Testis (tissue), 2 donors: ENCODE measurements at regions not wholly inside any gene's neighbourhood (a gene's known extent, or its start where the extent isn't known, plus 50 kb on each side); places are given as distances from the start of the nearest gene placed in this dataset.

Source experiments
- DNase-seq: peaks from one replicate; pipeline ENCODE4 v3.0.0-alpha.2; 2019
- H3K27ac ChIP-seq, 2 donors: fragments of 200-600 bp; sonication (generic); one replicate each; pipeline ENCODE4 v1.5.1; 2019
- H3K27me3 ChIP-seq: fragments of 200-600 bp; sonication (generic); one replicate; pipeline ENCODE4 v1.5.1; 2019
- H3K36me3 ChIP-seq: fragments of 200-600 bp; sonication (generic); one replicate; pipeline ENCODE4 v1.5.1; 2017; ENCODE audit warnings: low read depth; ENCODE audit errors: missing control alignments
- H3K4me1 ChIP-seq: fragments of 200-600 bp; sonication (generic); one replicate; pipeline ENCODE4 v1.5.1; 2019
- H3K4me3 ChIP-seq, 2 donors: fragments of 200-600 bp; sonication (generic); one replicate each; pipeline ENCODE4 v1.5.1; 2017 to 2019
- H3K9me3 ChIP-seq: fragments of 200-600 bp; sonication (generic); one replicate; pipeline ENCODE4 v1.5.1; 2017
- POLR2A ChIP-seq: fragments of 450-650 bp; IDR thresholded peaks from one replicate; pipeline ENCODE4 v1.6.1; 2017; ENCODE audit warnings: antibody characterized with exemption, mild to moderate bottlenecking, moderate library complexity
- WGBS, 2 donors: methylation state at CpG; one replicate each; pipeline ENCODE4 v1.1.5; 2018; 5-methylcytosine and 5-hydroxymethylcytosine counted together
- intact Hi-C: fragments of 100-400 bp; cut with DNase I; formaldehyde crosslinking; loops from one replicate; pipeline ENCODE4 v1.15.1; 2023; ENCODE audit warnings: low total_unique reads
- TF ChIP-seq, protein P1 (sequence below), 3 experiments: fragments of 450-650 bp in 2 of 3; fragments of 200-600 bp in 1 of 3; sonication (generic) in 1 of 3; IDR thresholded peaks; one replicate each; pipeline ENCODE4 v1.5.1; 2016 to 2019; ENCODE audit warnings: antibody characterized with exemption in 3 of 3, mild to moderate bottlenecking in 2 of 3, moderate library complexity in 1 of 3

DNA sequence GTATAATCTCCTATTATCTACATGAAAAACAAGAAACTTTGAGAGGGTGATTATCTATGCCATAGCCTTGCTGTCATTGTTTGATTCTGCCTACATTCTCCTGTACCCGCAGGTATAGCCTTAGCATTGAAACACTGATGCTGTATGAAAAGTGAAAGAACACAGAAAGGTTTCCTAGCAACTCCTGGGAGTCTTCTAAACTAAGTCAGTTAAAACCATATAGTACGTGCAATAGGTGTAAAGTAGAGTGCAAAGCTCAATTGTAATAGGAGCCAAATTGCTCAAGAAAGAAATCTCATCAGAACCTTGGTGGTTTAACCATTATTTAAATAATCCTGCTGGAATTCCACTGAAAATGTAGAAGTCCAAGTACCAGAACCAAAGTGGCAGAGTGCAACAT is 489.7 kb downstream of the PCDH10 start:
- Histone ChIP-seq H3K27ac (no peak overlapping the region), H3K9me3 (no peaks in the 10 kb centered on the region), H3K4me1 (no peaks in the 10 kb centered on the region), H3K4me3 (no peak overlapping the region), H3K36me3 (no peaks in the 10 kb centered on the region), H3K27me3 (no peaks in the 10 kb centered on the region)
- DNase-seq, result no peak
- 79 to 91% methylated on average over 2 of the region's 2 CpGs for WGBS, 2 donors
- TF ChIP-seq, protein P1, sequence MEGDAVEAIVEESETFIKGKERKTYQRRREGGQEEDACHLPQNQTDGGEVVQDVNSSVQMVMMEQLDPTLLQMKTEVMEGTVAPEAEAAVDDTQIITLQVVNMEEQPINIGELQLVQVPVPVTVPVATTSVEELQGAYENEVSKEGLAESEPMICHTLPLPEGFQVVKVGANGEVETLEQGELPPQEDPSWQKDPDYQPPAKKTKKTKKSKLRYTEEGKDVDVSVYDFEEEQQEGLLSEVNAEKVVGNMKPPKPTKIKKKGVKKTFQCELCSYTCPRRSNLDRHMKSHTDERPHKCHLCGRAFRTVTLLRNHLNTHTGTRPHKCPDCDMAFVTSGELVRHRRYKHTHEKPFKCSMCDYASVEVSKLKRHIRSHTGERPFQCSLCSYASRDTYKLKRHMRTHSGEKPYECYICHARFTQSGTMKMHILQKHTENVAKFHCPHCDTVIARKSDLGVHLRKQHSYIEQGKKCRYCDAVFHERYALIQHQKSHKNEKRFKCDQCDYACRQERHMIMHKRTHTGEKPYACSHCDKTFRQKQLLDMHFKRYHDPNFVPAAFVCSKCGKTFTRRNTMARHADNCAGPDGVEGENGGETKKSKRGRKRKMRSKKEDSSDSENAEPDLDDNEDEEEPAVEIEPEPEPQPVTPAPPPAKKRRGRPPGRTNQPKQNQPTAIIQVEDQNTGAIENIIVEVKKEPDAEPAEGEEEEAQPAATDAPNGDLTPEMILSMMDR (IDR thresholded peaks at IDR 0.05), result no peak
- no peak for TF ChIP-seq POLR2A
- intact Hi-C loops, result no loop called here

DNA sequence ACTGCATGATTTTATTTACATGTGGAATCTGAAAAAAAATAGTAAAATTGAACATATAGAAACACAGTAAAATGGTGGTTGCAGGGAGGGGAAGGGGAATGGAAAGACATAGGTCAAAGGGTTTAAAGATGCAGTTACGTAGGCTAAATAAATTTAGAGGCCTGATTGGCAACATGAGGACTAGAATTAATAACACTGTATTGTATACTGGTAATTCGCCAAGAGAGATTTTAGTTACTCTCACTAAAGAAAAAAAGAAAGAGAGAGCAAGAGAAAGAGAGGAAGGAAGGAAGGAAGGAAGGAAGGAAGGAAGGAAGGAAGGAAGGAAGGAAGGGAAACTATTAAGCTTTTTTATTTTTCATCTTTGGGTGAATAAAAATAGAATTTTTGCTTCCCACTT is 488.1 kb downstream of the PCDH10 start:
- Histone ChIP-seq H3K27ac (no peak overlapping the region), H3K4me1 (no peaks in the 10 kb centered on the region), H3K4me3 (no peak overlapping the region), H3K36me3 (no peaks in the 10 kb centered on the region), H3K27me3 (no peaks in the 10 kb centered on the region), H3K9me3 (no peaks in the 10 kb centered on the region)
- no peak for DNase-seq
- intact Hi-C loops, result no loop called here
- 88 to 89% methylated on average over 2 of the region's 2 CpGs for WGBS, 2 donors
- no peak for TF ChIP-seq POLR2A
- TF ChIP-seq, protein P1 (IDR thresholded peaks at IDR 0.05), result no peak

GRCh38 chr4:133624744-133625143 is 475.6 kb downstream of the PCDH10 start:
- Histone ChIP-seq H3K4me3 (no peak overlapping the region), H3K27me3 (no peaks in the 10 kb centered on the region), H3K9me3 (no peaks in the 10 kb centered on the region), H3K27ac (no peak overlapping the region), H3K36me3 (no peaks in the 10 kb centered on the region), H3K4me1 (no peaks in the 10 kb centered on the region)
- WGBS, 2 donors, result 45 to 51% methylated on average over 3 of the region's 3 CpGs
- intact Hi-C loops, result no loop called here
- no peak for DNase-seq
- TF ChIP-seq POLR2A, result no peak
- TF ChIP-seq, protein P1 (IDR thresholded peaks at IDR 0.05), result no peak

DNA sequence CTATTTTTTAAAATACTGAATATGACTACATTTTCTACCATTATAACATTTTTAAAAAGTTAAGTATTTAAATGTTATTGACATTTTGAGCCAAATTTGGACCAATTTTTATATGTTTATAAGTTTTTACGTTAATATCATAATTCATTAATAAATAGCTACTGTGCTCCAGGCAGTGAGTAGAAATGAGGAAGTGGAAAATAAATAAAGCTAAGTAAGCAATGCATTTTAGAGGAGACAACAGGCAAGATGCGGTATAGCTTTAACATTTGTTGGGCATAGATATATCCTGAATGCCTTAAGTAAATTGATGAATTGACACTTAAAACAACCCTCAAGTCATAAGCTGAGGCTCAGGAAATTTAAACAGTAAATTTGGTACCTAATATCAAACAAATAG is 474.8 kb downstream of the PCDH10 start:
- H3K27ac ChIP-seq, result no peak overlapping the region
- intact Hi-C loops, result no loop called here
- H3K36me3 ChIP-seq, result no peaks in the 10 kb centered on the region
- no peaks in the 10 kb centered on the region for H3K9me3 ChIP-seq
- H3K4me1 ChIP-seq, result no peaks in the 10 kb centered on the region
- 90 to 98% methylated on average over 2 of the region's 2 CpGs for WGBS, 2 donors
- no peak for TF ChIP-seq POLR2A
- TF ChIP-seq, protein P1 (IDR thresholded peaks at IDR 0.05), result no peak
- no peak for DNase-seq
- no peaks in the 10 kb centered on the region for H3K27me3 ChIP-seq
- no peak overlapping the region for H3K4me3 ChIP-seq

DNA sequence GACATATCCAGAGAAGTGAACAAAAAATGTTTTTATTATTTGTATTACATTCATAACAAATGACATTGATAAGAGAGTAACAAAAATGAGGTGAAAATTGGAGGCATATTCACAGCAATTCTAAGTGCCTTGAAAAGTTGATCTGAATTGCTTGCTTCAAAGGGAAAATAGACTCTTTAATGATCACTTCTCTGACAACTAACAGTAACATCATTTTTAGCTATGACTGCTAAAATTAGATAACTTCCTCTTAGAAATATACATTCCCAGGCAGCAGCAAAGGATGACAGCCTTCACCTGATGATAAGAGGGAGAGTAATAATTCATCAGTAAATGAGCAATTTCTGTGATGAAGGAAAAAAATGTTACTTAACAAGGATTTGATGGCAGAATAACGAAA is 472.5 kb downstream of the PCDH10 start:
- DNase-seq, result no peak
- no peaks in the 10 kb centered on the region for H3K36me3 ChIP-seq
- no peaks in the 10 kb centered on the region for H3K4me1 ChIP-seq
- no peaks in the 10 kb centered on the region for H3K9me3 ChIP-seq
- no peak overlapping the region for H3K4me3 ChIP-seq
- H3K27ac ChIP-seq, result no peak overlapping the region
- H3K27me3 ChIP-seq, result no peaks in the 10 kb centered on the region
- TF ChIP-seq, protein P1 (IDR thresholded peaks at IDR 0.05), result no peak
- TF ChIP-seq POLR2A, result no peak
- intact Hi-C loops, result no loop called here
- WGBS, 2 donors, result 65 to 79% methylated on average over 1 of the region's 1 CpG
